ENCODE measurements at regions not wholly inside any gene's neighbourhood (a gene's known extent, or its start where the extent isn't known, plus 50 kb on each side); places are given as distances from the start of the nearest gene placed in this dataset.

DNA sequence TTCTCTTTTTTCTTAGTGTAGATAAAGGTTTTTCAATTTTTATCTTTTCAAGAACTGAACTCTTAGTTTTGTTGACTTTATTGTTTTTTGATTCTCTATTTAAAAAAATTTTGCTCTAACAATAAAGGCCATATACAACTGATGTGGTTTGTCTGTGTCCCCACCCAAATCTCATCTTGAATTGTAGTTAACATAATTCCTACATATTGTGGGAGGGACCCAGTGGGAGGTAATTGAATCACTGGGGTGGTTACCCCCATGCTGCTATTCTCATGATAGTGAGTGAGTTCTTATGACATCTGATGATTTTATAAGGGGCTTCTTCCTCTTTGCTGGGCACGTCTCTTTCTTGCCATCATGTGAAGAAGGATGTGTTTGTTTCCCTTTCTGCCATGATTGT, 199.8 kb downstream of the DHX35 start:
- DNase-seq, result no peak

- no peak for DNase-seq
Observed at GRCh38 chr20:39155971-39156370, 193.8 kb downstream of the DHX35 start.

DNA sequence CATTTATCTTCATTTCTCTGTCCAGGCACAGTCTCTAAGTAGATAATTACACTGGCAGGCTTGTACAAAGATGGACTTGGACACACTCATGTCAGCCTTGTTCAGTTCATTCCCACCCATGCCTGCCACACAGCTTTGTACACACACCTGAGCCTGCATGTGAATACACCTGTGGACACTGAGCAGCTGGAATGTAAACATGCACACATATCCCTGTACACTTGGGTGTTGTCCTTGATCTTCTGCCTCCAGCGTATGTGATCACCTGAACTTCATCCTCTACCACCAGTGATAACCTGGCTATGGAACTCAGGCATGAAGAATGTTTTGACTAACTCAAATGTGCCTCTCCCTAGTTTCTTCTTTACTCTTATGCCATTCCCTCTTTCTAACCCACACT, 190.6 kb downstream of the DHX35 start:
- DNase-seq, result no peak

- no peak for DNase-seq
Observed at GRCh38 chr20:39152126-39152525, 190.0 kb downstream of the DHX35 start.

- no peak for DNase-seq
Observed at GRCh38 chr20:39150501-39150900, 188.4 kb downstream of the DHX35 start.

DNA sequence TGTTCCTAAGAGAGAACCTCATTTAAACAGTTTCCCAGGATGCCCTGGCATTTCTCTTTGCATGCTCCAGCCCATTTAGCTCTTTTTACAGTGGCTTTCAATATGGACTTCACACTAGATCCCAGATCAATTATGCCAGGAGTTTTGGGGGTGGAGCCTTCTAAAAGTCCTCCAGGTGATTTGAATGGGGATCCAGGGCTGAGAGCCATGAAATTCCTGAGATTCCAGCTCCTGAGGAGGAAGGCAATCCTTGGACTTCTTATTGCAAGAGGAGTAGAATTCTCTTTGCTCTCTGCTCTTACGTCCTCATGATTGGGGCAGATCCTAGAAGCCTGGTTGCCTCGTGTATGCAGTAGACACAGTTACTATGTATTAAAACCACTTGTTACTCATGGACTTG, 184.2 kb downstream of the DHX35 start:
- no peak for DNase-seq

DNA sequence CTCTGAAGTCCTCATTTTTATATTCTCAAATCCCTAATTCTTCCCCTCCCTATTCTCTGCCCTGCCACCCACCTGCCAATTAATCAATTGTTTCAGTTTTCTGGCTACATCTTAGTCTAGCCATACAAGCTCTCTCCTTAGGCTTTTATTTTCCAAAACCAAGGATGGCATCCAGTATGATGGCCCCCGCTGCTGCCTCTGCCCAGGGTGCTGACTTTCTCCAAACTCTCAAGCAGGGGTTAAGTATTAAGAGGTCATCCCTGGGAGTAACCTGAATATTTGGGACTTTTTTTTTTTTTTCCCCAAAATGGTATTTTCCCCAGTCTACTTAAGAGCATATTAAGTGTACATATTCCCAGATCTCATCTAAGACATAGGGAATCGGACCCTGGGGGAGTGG, 183.8 kb downstream of the DHX35 start:
- DNase-seq, result no peak

DNA sequence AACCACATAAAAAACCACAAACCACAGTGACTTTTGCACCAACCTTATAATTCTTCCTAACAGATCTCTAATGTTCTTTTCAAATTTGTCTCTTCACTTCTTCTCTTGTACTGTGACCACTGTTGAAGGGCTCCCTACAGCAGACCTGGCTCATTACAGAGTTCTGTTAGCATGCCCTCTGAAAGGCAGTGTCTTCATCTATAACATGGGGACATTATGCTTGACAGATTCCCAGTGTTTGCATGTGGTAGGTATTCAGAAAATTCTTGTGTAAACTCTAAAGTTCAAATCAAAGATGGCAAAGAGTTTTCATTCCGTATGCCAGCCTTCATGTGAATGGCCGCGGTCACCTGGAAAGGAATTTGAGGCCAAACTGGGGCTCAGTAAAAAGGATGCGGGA, 182.6 kb downstream of the DHX35 start:
- DNase-seq, result no peak

GRCh38 chr20:39142407-39143096, 180.4 kb downstream of the DHX35 start:
- DNase-seq, result no peak

- no peak for DNase-seq
Observed at GRCh38 chr20:39137299-39137698, 175.2 kb downstream of the DHX35 start.

- DNase-seq, result peak in 1 of 3 donors; percentile 11
Observed at GRCh38 chr20:39136798-39137197, 174.7 kb downstream of the DHX35 start.

GRCh38 chr20:39135885-39136544, 173.9 kb downstream of the DHX35 start:
- no peak for DNase-seq

DNA sequence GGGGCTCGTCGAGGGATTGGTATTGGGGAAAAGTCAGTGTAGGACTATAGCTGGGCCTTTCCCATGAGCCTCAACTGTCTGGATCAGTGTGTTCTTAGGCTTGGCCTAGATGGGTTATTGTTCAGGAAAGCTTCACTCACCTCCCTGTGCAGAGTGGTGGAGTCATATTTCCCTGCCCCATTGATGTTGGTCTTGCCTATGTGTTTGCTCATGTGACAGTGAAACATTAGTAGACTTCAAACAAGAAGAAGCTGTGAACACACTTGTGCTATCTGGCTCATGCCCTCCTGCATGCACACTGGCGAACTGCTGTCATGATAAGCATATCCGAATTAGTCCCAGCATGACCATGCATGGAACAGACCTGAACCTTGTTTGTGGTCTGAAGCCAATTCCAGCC, 171.1 kb downstream of the DHX35 start:
- DNase-seq, result no peak

- no peak for DNase-seq
Observed at GRCh38 chr20:39132511-39132910, 170.4 kb downstream of the DHX35 start.

- DNase-seq, result no peak
Observed at GRCh38 chr20:39132093-39132492, 169.9 kb downstream of the DHX35 start.

GRCh38 chr20:39130627-39131026, 168.5 kb downstream of the DHX35 start:
- DNase-seq, result no peak

GRCh38 chr20:39129523-39129922, 167.4 kb downstream of the DHX35 start:
- DNase-seq, result no peak

- no peak for DNase-seq
Observed at GRCh38 chr20:39124064-39124463, 161.9 kb downstream of the DHX35 start.

DNA sequence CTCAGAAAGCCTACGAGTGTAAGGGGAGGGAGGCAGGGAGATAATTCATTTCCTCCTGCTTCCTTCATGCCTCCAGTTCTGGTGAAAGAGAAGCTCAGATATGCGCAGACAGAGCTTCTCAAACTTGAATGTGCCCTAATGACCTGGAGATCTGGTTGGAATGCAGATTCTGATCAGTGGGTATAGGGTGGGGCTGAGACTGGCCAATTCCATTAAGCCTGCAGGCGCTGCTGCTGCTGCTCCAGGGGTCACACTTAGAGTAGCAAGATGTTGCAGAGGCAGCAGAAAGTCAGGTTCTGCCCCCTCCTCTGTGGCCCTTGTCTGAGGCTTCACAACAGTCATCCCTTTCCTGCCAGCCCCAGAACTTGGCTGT, 161.0 kb downstream of the DHX35 start:
- no peak for DNase-seq

DNA sequence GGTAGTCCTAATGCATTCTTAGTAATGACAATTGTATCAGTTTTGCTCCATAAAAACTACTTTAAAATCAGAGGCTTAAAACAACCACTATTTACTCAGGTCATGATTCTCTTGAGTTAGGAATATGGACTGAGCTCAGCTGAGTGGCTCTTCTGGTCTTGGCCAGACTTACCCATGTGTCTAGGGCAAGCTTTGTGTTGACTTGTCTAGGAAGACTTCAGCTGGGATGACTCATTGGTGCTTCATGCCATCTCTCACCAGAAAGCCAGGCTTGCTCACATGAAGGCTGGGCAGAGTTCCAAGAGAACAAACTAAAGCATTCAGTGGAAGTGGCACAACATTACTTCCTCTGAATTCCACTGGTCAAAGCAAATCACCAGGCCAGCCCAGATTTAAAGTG, 155.3 kb downstream of the DHX35 start:
- no peak for DNase-seq

- DNase-seq, result no peak
Observed at GRCh38 chr20:39116020-39116419, 153.9 kb downstream of the DHX35 start.

GRCh38 chr20:39112178-39112743, 150.1 kb downstream of the DHX35 start:
- peak; percentile 12 to 70 (median 36) for DNase-seq

DNA sequence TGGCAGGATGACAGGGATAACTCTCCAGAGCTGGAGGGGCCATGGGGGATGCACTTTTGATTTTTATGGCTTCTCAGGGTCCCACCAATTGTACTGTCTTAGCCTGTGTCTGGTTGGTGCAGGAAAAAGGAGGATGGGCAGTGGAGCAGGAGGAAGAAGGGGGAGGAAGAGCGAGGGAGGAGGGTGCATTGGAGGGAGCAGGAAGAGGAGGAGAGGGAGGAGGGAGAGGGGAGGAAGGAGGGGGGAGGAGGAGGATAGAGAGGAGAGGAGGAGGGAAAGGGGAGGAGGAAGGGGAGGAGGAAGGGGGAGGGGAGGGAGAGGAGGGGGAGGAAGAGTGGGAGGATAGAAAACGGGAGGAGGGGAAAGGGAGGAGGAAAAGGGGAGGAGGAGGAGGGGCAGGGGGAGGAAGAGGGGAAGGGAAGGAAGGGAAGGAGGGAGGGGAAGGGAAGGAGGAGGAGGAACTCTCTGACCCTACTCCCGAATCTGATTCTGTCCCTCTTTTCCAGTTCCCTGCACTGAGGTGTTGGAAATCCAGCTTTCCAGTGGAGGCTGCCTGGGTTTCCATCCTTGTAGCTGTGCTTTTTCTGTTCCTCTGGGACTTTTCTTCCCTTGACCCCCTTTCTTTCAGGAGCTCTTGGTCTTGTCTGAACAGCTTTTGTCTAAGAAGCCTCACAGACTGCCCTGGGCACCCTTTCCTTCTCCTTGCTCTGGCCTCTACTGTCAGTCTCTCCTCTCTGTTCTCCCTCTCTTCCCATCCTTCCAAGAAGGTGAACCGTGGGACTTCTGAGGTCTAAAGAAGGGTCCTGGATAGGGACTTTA, 149.4 kb downstream of the DHX35 start:
- no peak for DNase-seq
